SK-N-SH (cell line): ENCODE measurements at regions not wholly inside any gene's neighbourhood (a gene's known extent, or its start where the extent isn't known, plus 50 kb on each side); places are given as distances from the start of the nearest gene placed in this dataset.

ENCODE experiments used
- CTCF ChIA-PET: fragments of 300-600, 350-600 bp; formaldehyde crosslinking; extraction: SDS; loops from one replicate; lab custom pipeline; 2021; lab: Yijun Ruan, JAX
- POLR2A ChIA-PET: fragments of 350-600 bp; sonication (Branson Sonifier 250); formaldehyde crosslinking; extraction: SDS; loops from one replicate; lab custom pipeline; 2020; ENCODE audit warnings: antibody characterized with exemption, inconsistent platforms; lab: Yijun Ruan, JAX
- DNase-seq: peaks from one replicate; pipeline ENCODE4 v3.0.0; 2012
- H2AFZ ChIP-seq: fragments of 200-600 bp; sonication (generic); 2 replicates; pipeline ENCODE4 v1.8.1; 2016; ENCODE audit warnings: antibody characterized with exemption, mild to moderate bottlenecking, low read depth
- H3F3A ChIP-seq: fragments of 200-600 bp; sonication (generic); replicated peaks from 2 replicates; pipeline ENCODE3; 2016; ENCODE audit warnings: antibody characterized with exemption, mild to moderate bottlenecking; ENCODE audit not compliant: insufficient read depth
- H3K27ac ChIP-seq, 2 experiments: fragments of 200-500 bp in 1 of 2; fragments of 200-600 bp in 1 of 2; sonication (Bioruptor generic) in 1 of 2; sonication (generic), shearing (Covaris generic) in 1 of 2; 2 replicates each; pipeline versions ENCODE4 v1.5.1 to v1.6.1; 2014 to 2016; ENCODE audit warnings: low read depth in 2 of 2, inconsistent platforms in 1 of 2, low read length in 1 of 2, mild to moderate bottlenecking in 1 of 2, mixed read lengths in 1 of 2
- H3K27me3 ChIP-seq: fragments of 200-600 bp; sonication (generic), shearing (Covaris generic); 2 replicates; pipeline ENCODE4 v1.6.1; 2016; ENCODE audit warnings: mixed run types; ENCODE audit not compliant: insufficient read depth
- H3K36me3 ChIP-seq, 2 experiments: fragments of 200-500 bp in 1 of 2; fragments of 200-600 bp in 1 of 2; sonication (Bioruptor generic) in 1 of 2; sonication (generic) in 1 of 2; replicated peaks in 1 of 2; 2 replicates each; pipeline versions ENCODE3 to v1.5.1; 2014 to 2016; ENCODE audit warnings: low read length in 1 of 2, mild to moderate bottlenecking in 1 of 2; ENCODE audit not compliant: insufficient read depth in 2 of 2, control insufficient read depth in 1 of 2
- H3K4me1 ChIP-seq, 2 experiments: fragments of 200-500 bp in 1 of 2; fragments of 200-600 bp in 1 of 2; sonication (Bioruptor generic) in 1 of 2; sonication (generic), shearing (Covaris generic) in 1 of 2; 2 replicates each; pipeline versions ENCODE4 v1.5.1 to v1.6.1; 2014 to 2016; ENCODE audit warnings: low read depth in 1 of 2, low read length in 1 of 2, mixed run types in 1 of 2; ENCODE audit not compliant: insufficient read depth in 2 of 2, control insufficient read depth in 1 of 2
- H3K4me2 ChIP-seq: fragments of 200-600 bp; sonication (generic), shearing (Covaris generic); 2 replicates; pipeline ENCODE4 v1.6.1; 2017; ENCODE audit warnings: mixed run types
- H3K4me3 ChIP-seq, 2 experiments: fragments of 200-500 bp in 1 of 2; fragments of 200-600 bp in 1 of 2; sonication (Bioruptor generic) in 1 of 2; sonication (generic), shearing (Covaris generic) in 1 of 2; 2 replicates each; pipeline versions ENCODE4 v1.5.1 to v1.8.1; 2014 to 2016; ENCODE audit warnings: low read depth in 2 of 2, inconsistent platforms in 1 of 2, low read length in 1 of 2, mild to moderate bottlenecking in 1 of 2, mixed read lengths in 1 of 2, moderate library complexity in 1 of 2
- H3K79me2 ChIP-seq: fragments of 200-600 bp; sonication (generic); 2 replicates; pipeline ENCODE4 v1.8.1; 2017; ENCODE audit warnings: mild to moderate bottlenecking; ENCODE audit not compliant: insufficient read depth
- H3K9ac ChIP-seq: fragments of 200-600 bp; sonication (generic); 2 replicates; pipeline ENCODE4 v1.6.1; 2017; ENCODE audit warnings: mixed run types
- H3K9me2 ChIP-seq: fragments of 200-600 bp; sonication (generic); 2 replicates; pipeline ENCODE4 v1.6.1; 2017; ENCODE audit warnings: mixed run types
- H3K9me3 ChIP-seq: fragments of 200-600 bp; sonication (generic); 2 replicates; pipeline ENCODE4 v1.6.1; 2017; ENCODE audit warnings: mixed run types, mild to moderate bottlenecking, moderate library complexity
- H4K20me1 ChIP-seq: fragments of 200-600 bp; sonication (generic); 2 replicates; pipeline ENCODE4 v1.6.1; 2017; ENCODE audit warnings: mild to moderate bottlenecking, mixed run types; ENCODE audit not compliant: insufficient read depth
- FOSL2 ChIP-seq: IDR thresholded peaks from 2 replicates; pipeline ENCODE4 v1.4.0; 2012; ENCODE audit warnings: low read depth, mild to moderate bottlenecking, moderate library complexity, borderline replicate concordance
- FOXJ3 ChIP-seq: sonication (generic); formaldehyde crosslinking; IDR thresholded peaks from 2 replicates; pipeline ENCODE4 v1.5.1; 2020; ENCODE audit warnings: mild to moderate bottlenecking, missing genetic modification reagents
- JUND ChIP-seq: IDR thresholded peaks from 2 replicates; pipeline ENCODE4 v1.4.0; 2012
- NFIC ChIP-seq: IDR thresholded peaks from 2 replicates; pipeline ENCODE4 v1.4.0; 2012; ENCODE audit warnings: borderline replicate concordance
- NRF1 ChIP-seq: IDR thresholded peaks from 2 replicates; pipeline ENCODE4 v1.6.1; 2012; ENCODE audit warnings: low read depth, mild to moderate bottlenecking, low read length
- POLR2AphosphoS5 ChIP-seq: IDR thresholded peaks from 2 replicates; pipeline ENCODE4 v1.6.1; 2012; ENCODE audit warnings: low read depth, low read length
- RAD21 ChIP-seq: IDR thresholded peaks from 2 replicates; pipeline ENCODE4 v1.6.1; 2012; ENCODE audit warnings: mild to moderate bottlenecking, low read length
- RFX5 ChIP-seq: IDR thresholded peaks from 2 replicates; pipeline ENCODE4 v1.6.1; 2012; ENCODE audit warnings: mild to moderate bottlenecking, improper control_type of control experiment, low read length
- RXRA ChIP-seq: IDR thresholded peaks from 2 replicates; pipeline ENCODE4 v1.4.0; 2012; ENCODE audit warnings: low read depth, mild to moderate bottlenecking, borderline replicate concordance
- SIN3A ChIP-seq: IDR thresholded peaks from 2 replicates; pipeline ENCODE4 v1.6.1; 2012; ENCODE audit warnings: low read depth, mild to moderate bottlenecking, low read length, moderate library complexity, borderline replicate concordance
- SMC3 ChIP-seq: IDR thresholded peaks from 2 replicates; pipeline ENCODE4 v1.6.1; 2012; ENCODE audit warnings: low read depth, low read length, improper control_type of control experiment
- TAF1 ChIP-seq: IDR thresholded peaks from 2 replicates; pipeline ENCODE4 v1.6.1; 2012; ENCODE audit warnings: low read depth, mild to moderate bottlenecking, low read length, moderate library complexity, borderline replicate concordance
- TCF12 ChIP-seq: IDR thresholded peaks from 2 replicates; pipeline ENCODE4 v1.4.0; 2012
- WGBS: methylation state at CpG from one replicate; pipeline ENCODE4 v1.1.6; 2017; ENCODE audit warnings: low lambda C conversion rate; 5-methylcytosine and 5-hydroxymethylcytosine counted together
- TF ChIP-seq, protein P1 (sequence below): IDR thresholded peaks from 2 replicates; pipeline ENCODE4; 2012
- TF ChIP-seq, protein P2 (sequence below): IDR thresholded peaks from 2 replicates; pipeline ENCODE4 v1.4.0; 2012; ENCODE audit warnings: low read depth, borderline replicate concordance
- TF ChIP-seq, protein P3 (sequence below): IDR thresholded peaks from 2 replicates; pipeline ENCODE4 v1.6.1; 2012; ENCODE audit warnings: mild to moderate bottlenecking, low read depth, low read length, moderate library complexity

DNA sequence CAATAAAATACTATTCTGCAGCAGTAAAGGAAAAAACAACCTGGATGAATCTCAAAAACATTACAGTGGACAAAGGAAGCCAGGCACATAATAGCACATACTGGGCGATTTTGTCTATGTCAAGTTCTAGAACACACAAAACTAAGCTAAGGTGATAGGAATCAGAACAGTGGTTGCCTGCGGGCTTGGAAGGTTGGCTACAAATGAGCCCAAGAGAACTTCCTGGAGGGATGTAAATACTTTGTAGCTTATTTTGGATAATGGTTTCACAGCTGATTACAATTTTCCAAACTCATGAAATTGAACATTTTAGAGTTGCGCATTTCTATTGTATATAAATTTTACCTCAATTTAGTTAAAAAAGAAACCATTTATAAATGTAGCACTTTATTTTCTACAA lies 67.6 kb upstream of the CES5A start:
- H3F3A ChIP-seq: no peaks in the 10 kb centered on the region
- H2AFZ ChIP-seq: no peak overlapping the region
- DNase-seq: no peak
- no peaks in the 10 kb centered on the region for H3K79me2 ChIP-seq
- 58% methylated on average over 3 of the region's 3 CpGs for whole genome bisulfite sequencing
- POLR2A ChIA-PET: no interaction called here
- H3K36me3 ChIP-seq: no peaks in the 10 kb centered on the region
- H3K27me3 ChIP-seq: no peaks in the 10 kb centered on the region
- no peak overlapping the region for H3K4me3 ChIP-seq
- H3K4me2 ChIP-seq: no peak overlapping the region
- H3K9me3 ChIP-seq: no peaks in the 10 kb centered on the region
- no peak overlapping the region for H3K27ac ChIP-seq
- no peak overlapping the region for H3K9ac ChIP-seq
- H3K4me1 ChIP-seq: no peaks in the 10 kb centered on the region; a peak in 1 of 4 replicates
- no peaks in the 10 kb centered on the region for H4K20me1 ChIP-seq
- no peak for TF ChIP-seq POLR2AphosphoS5
- TF ChIP-seq RAD21: no peak
- TF ChIP-seq, protein P1, sequence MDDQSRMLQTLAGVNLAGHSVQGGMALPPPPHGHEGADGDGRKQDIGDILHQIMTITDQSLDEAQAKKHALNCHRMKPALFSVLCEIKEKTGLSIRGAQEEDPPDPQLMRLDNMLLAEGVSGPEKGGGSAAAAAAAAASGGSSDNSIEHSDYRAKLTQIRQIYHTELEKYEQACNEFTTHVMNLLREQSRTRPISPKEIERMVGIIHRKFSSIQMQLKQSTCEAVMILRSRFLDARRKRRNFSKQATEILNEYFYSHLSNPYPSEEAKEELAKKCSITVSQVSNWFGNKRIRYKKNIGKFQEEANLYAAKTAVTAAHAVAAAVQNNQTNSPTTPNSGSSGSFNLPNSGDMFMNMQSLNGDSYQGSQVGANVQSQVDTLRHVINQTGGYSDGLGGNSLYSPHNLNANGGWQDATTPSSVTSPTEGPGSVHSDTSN: no peak
- TF ChIP-seq FOXJ3 (CRISPR knock-in tag): no peak
- TF ChIP-seq NFIC: no peak
- TF ChIP-seq RXRA: no peak
- TF ChIP-seq TAF1: no peak
- no peak for TF ChIP-seq FOSL2
- TF ChIP-seq RFX5: no peak
- no peak for TF ChIP-seq JUND
- TF ChIP-seq SIN3A: no peak
- TF ChIP-seq, protein P2, sequence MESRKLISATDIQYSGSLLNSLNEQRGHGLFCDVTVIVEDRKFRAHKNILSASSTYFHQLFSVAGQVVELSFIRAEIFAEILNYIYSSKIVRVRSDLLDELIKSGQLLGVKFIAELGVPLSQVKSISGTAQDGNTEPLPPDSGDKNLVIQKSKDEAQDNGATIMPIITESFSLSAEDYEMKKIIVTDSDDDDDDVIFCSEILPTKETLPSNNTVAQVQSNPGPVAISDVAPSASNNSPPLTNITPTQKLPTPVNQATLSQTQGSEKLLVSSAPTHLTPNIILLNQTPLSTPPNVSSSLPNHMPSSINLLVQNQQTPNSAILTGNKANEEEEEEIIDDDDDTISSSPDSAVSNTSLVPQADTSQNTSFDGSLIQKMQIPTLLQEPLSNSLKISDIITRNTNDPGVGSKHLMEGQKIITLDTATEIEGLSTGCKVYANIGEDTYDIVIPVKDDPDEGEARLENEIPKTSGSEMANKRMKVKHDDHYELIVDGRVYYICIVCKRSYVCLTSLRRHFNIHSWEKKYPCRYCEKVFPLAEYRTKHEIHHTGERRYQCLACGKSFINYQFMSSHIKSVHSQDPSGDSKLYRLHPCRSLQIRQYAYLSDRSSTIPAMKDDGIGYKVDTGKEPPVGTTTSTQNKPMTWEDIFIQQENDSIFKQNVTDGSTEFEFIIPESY: no peak
- TF ChIP-seq SMC3: no peak
- TF ChIP-seq TCF12: no peak
- TF ChIP-seq, protein P3, sequence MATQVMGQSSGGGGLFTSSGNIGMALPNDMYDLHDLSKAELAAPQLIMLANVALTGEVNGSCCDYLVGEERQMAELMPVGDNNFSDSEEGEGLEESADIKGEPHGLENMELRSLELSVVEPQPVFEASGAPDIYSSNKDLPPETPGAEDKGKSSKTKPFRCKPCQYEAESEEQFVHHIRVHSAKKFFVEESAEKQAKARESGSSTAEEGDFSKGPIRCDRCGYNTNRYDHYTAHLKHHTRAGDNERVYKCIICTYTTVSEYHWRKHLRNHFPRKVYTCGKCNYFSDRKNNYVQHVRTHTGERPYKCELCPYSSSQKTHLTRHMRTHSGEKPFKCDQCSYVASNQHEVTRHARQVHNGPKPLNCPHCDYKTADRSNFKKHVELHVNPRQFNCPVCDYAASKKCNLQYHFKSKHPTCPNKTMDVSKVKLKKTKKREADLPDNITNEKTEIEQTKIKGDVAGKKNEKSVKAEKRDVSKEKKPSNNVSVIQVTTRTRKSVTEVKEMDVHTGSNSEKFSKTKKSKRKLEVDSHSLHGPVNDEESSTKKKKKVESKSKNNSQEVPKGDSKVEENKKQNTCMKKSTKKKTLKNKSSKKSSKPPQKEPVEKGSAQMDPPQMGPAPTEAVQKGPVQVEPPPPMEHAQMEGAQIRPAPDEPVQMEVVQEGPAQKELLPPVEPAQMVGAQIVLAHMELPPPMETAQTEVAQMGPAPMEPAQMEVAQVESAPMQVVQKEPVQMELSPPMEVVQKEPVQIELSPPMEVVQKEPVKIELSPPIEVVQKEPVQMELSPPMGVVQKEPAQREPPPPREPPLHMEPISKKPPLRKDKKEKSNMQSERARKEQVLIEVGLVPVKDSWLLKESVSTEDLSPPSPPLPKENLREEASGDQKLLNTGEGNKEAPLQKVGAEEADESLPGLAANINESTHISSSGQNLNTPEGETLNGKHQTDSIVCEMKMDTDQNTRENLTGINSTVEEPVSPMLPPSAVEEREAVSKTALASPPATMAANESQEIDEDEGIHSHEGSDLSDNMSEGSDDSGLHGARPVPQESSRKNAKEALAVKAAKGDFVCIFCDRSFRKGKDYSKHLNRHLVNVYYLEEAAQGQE: no peak
- TF ChIP-seq NRF1: no peak
- TF ChIP-seq, all 33 proteins: peak for 0
- CTCF ChIA-PET: interaction anchor here (0.7 to 6.5 kb wide), 20 partner anchors 8 to 1158 kb away, joined by 3 to 104 read pairs (median 4); no protein-coding TSS in a partner anchor
- peaks cover 7% of the 10 kb centered on the region; the same call in 1 of the 2 replicates for H3K9me2 ChIP-seq
